Lower leg skin (tissue), 3 donors: ENCODE measurements at regions not wholly inside any gene's neighbourhood (a gene's known extent, or its start where the extent isn't known, plus 50 kb on each side); places are given as distances from the start of the nearest gene placed in this dataset.

ENCODE experiments used
- CTCF ChIP-seq, 3 donors: fragments of 450-650 bp; IDR thresholded peaks; one replicate each; pipeline ENCODE4 v1.5.1; 2016; ENCODE audit warnings: antibody characterized with exemption in 3 of 3, mild to moderate bottlenecking in 3 of 3, moderate library complexity in 2 of 3
- POLR2A ChIP-seq, 2 donors: fragments of 450-650 bp; IDR thresholded peaks; one replicate each; pipeline ENCODE4 v1.6.1; 2016 to 2017; ENCODE audit warnings: antibody characterized with exemption in 2 of 2, mild to moderate bottlenecking in 1 of 2, moderate library complexity in 1 of 2

GRCh38 chr12:113521708-113522107 lies 50.0 kb upstream of the LHX5 start:
- no peak for TF ChIP-seq CTCF (IDR thresholded peaks at IDR 0.05)
- no peak for TF ChIP-seq POLR2A (IDR thresholded peaks at IDR 0.05)
